Left ventricle myocardium inferior (tissue), 1 donor: ENCODE measurements at regions not wholly inside any gene's neighbourhood (a gene's known extent, or its start where the extent isn't known, plus 50 kb on each side); places are given as distances from the start of the nearest gene placed in this dataset.

ENCODE experiments used
- DNase-seq: peaks from one replicate; pipeline ENCODE4 v3.0.0-alpha.2; 2020
- H3K27ac ChIP-seq: fragments of 200-600 bp; replicated peaks from 2 replicates; pipeline ENCODE4 v1.8.0; 2021
- H3K27me3 ChIP-seq: fragments of 200-600 bp; 2 replicates; pipeline ENCODE4 v1.8.0; 2021; ENCODE audit warnings: low read depth
- H3K36me3 ChIP-seq: fragments of 200-600 bp; 2 replicates; pipeline ENCODE4 v1.8.0; 2021
- H3K4me1 ChIP-seq: fragments of 200-600 bp; 2 replicates; pipeline ENCODE4 v1.8.0; 2021
- H3K4me3 ChIP-seq: fragments of 200-600 bp; 2 replicates; pipeline ENCODE4 v1.8.0; 2021; ENCODE audit warnings: mild to moderate bottlenecking, moderate library complexity
- H3K9me3 ChIP-seq: fragments of 200-600 bp; replicated peaks from 2 replicates; pipeline ENCODE4 v1.8.0; 2021
- CTCF ChIP-seq: fragments of 200-600 bp; IDR thresholded peaks from 2 replicates; pipeline ENCODE4 v1.8.0; 2021; ENCODE audit warnings: antibody characterized with exemption, mild to moderate bottlenecking, borderline replicate concordance
- intact Hi-C: fragments of 100-400 bp; cut with micrococcal nuclease; formaldehyde crosslinking; loops from one replicate; pipeline ENCODE4 v1.11.0; 2022
- donor health status: DM: no; HTN: yes; CAD: no; lungs with severe emphysema.

GRCh38 chr14:97282210-97283004 lies 485.2 kb downstream of the VRK1 start:
- Histone ChIP-seq H3K9me3 (no peaks in the 10 kb centered on the region), H3K4me1 (no peaks in the 10 kb centered on the region), H3K36me3 (no peaks in the 10 kb centered on the region), H3K27ac (no peak overlapping the region), H3K4me3 (no peak overlapping the region), H3K27me3 (peaks cover 38% of the 10 kb centered on the region)
- TF ChIP-seq CTCF: no peak
- no peak for DNase-seq
- intact Hi-C loops: no loop called here

- DNase-seq: no peak
- intact Hi-C loops: no loop called here
- no peak overlapping the region for H3K4me3 ChIP-seq
- no peaks in the 10 kb centered on the region for H3K4me1 ChIP-seq
- no peak for TF ChIP-seq CTCF
- no peak overlapping the region for H3K27ac ChIP-seq
- H3K36me3 ChIP-seq: no peaks in the 10 kb centered on the region
- no peaks in the 10 kb centered on the region for H3K9me3 ChIP-seq
- peaks cover 36% of the 10 kb centered on the region for H3K27me3 ChIP-seq
Measured at GRCh38 chr14:97283005-97283403, 485.8 kb downstream of the VRK1 start.

GRCh38 chr14:97283426-97283825 lies 486.2 kb downstream of the VRK1 start:
- no peaks in the 10 kb centered on the region for H3K4me1 ChIP-seq
- H3K27me3 ChIP-seq: peaks cover 37% of the 10 kb centered on the region
- no peak overlapping the region for H3K27ac ChIP-seq
- H3K4me3 ChIP-seq: no peak overlapping the region
- no peak for TF ChIP-seq CTCF
- DNase-seq: no peak
- no peaks in the 10 kb centered on the region for H3K36me3 ChIP-seq
- no peaks in the 10 kb centered on the region for H3K9me3 ChIP-seq
- intact Hi-C loops: no loop called here

- peaks cover 37% of the 10 kb centered on the region for H3K27me3 ChIP-seq
- DNase-seq: no peak
- no peaks in the 10 kb centered on the region for H3K4me1 ChIP-seq
- no peak overlapping the region for H3K4me3 ChIP-seq
- no peaks in the 10 kb centered on the region for H3K36me3 ChIP-seq
- H3K27ac ChIP-seq: no peak overlapping the region
- TF ChIP-seq CTCF: no peak
- H3K9me3 ChIP-seq: no peaks in the 10 kb centered on the region
- intact Hi-C loops: no loop called here
Measured at GRCh38 chr14:97283841-97284240, 486.7 kb downstream of the VRK1 start.

- no peak for DNase-seq
- Histone ChIP-seq H3K9me3 (no peaks in the 10 kb centered on the region), H3K4me3 (no peak overlapping the region), H3K36me3 (no peaks in the 10 kb centered on the region), H3K4me1 (no peaks in the 10 kb centered on the region), H3K27ac (no peak overlapping the region), H3K27me3 (peaks cover 65% of the 10 kb centered on the region)
- intact Hi-C loops: no loop called here
- no peak for TF ChIP-seq CTCF
Measured at GRCh38 chr14:97287956-97288355, 490.8 kb downstream of the VRK1 start.
